Type B pancreatic cell (in vitro differentiated cells): ENCODE measurements at regions not wholly inside any gene's neighbourhood (a gene's known extent, or its start where the extent isn't known, plus 50 kb on each side); places are given as distances from the start of the nearest gene placed in this dataset.

ENCODE experiments used
- DNase-seq: peaks from one replicate; pipeline ENCODE4 v3.0.0; 2021; ENCODE audit warnings: mixed read lengths; ENCODE audit not compliant: unreplicated experiment; ENCODE audit errors: extremely low spot score
- H3K27ac Mint-ChIP-seq: 2 replicates; pipeline ENCODE4 v1.8.0; 2021; ENCODE audit warnings: mild to moderate bottlenecking, mixed read lengths
- H3K27me3 Mint-ChIP-seq: 2 replicates; pipeline ENCODE4 v1.8.0; 2021; ENCODE audit warnings: mixed read lengths
- H3K36me3 Mint-ChIP-seq: 2 replicates; pipeline ENCODE4 v1.8.0; 2021; ENCODE audit warnings: mixed read lengths
- H3K4me1 Mint-ChIP-seq: one replicate; pipeline ENCODE4 v1.8.0; 2021; ENCODE audit warnings: mixed read lengths; ENCODE audit not compliant: unreplicated experiment
- H3K4me3 Mint-ChIP-seq: 2 replicates; pipeline ENCODE4 v1.8.0; 2021; ENCODE audit warnings: mild to moderate bottlenecking, mixed read lengths
- H3K9me3 Mint-ChIP-seq: 2 replicates; pipeline ENCODE4 v1.8.0; 2021; ENCODE audit warnings: mixed read lengths
- CTCF ChIP-seq: fragments of 200-600 bp; sonication (generic); conservative IDR thresholded peaks from 2 replicates; pipeline ENCODE4 v1.5.0; 2021; ENCODE audit warnings: antibody characterized with exemption, mild to moderate bottlenecking

- no peak overlapping the region for H3K27ac Mint-ChIP-seq
Observed at GRCh38 chr5:61612431-61612830, 280.4 kb downstream of the ZSWIM6 start.

GRCh38 chr5:61613679-61614078 lies 281.6 kb downstream of the ZSWIM6 start:
- H3K4me3 Mint-ChIP-seq, result no peak overlapping the region
- H3K27me3 Mint-ChIP-seq, result peaks cover 10% of the 10 kb centered on the region
- DNase-seq, result no peak
- no peak overlapping the region for H3K27ac Mint-ChIP-seq
- TF ChIP-seq CTCF, result no peak
- H3K36me3 Mint-ChIP-seq, result no peaks in the 10 kb centered on the region
- H3K9me3 Mint-ChIP-seq, result no peaks in the 10 kb centered on the region
- no peaks in the 10 kb centered on the region for H3K4me1 Mint-ChIP-seq

More at GRCh38 chr5:61612431-61612830, 280.4 kb downstream of the ZSWIM6 start:
- H3K4me3 Mint-ChIP-seq, result no peak overlapping the region
- no peaks in the 10 kb centered on the region for H3K36me3 Mint-ChIP-seq
- no peaks in the 10 kb centered on the region for H3K4me1 Mint-ChIP-seq
- TF ChIP-seq CTCF, result no peak
- no peaks in the 10 kb centered on the region for H3K9me3 Mint-ChIP-seq
- H3K27me3 Mint-ChIP-seq, result peaks cover 10% of the 10 kb centered on the region
- no peak for DNase-seq

GRCh38 chr5:61614606-61615005 lies 282.5 kb downstream of the ZSWIM6 start:
- H3K4me3 Mint-ChIP-seq, result no peak overlapping the region
- H3K9me3 Mint-ChIP-seq, result no peaks in the 10 kb centered on the region
- H3K36me3 Mint-ChIP-seq, result no peaks in the 10 kb centered on the region
- TF ChIP-seq CTCF, result no peak
- H3K4me1 Mint-ChIP-seq, result no peaks in the 10 kb centered on the region
- H3K27me3 Mint-ChIP-seq, result peaks cover 8% of the 10 kb centered on the region
- no peak overlapping the region for H3K27ac Mint-ChIP-seq
- DNase-seq, result no peak

- Mint-ChIP-seq H3K36me3 (no peaks in the 10 kb centered on the region), H3K4me1 (peaks cover 8% of the 10 kb centered on the region), H3K27ac (no peak overlapping the region), H3K27me3 (peaks cover 3% of the 10 kb centered on the region), H3K9me3 (no peaks in the 10 kb centered on the region), H3K4me3 (no peak overlapping the region)
- no peak for DNase-seq
- TF ChIP-seq CTCF, result no peak
Observed at GRCh38 chr5:61617039-61617438, 285.0 kb downstream of the ZSWIM6 start.

GRCh38 chr5:61617995-61618525 lies 286.0 kb downstream of the ZSWIM6 start:
- Mint-ChIP-seq H3K36me3 (no peaks in the 10 kb centered on the region), H3K9me3 (no peaks in the 10 kb centered on the region), H3K4me3 (no peak overlapping the region), H3K27ac (no peak overlapping the region), H3K4me1 (peaks cover 10% of the 10 kb centered on the region), H3K27me3 (peaks cover 3% of the 10 kb centered on the region)
- TF ChIP-seq CTCF, result peak; percentile 40
- DNase-seq, result no peak

- no peak for DNase-seq
- no peak overlapping the region for H3K27ac Mint-ChIP-seq
- H3K9me3 Mint-ChIP-seq, result no peaks in the 10 kb centered on the region
- no peak for TF ChIP-seq CTCF
- H3K4me3 Mint-ChIP-seq, result no peak overlapping the region
- H3K27me3 Mint-ChIP-seq, result peaks cover 2% of the 10 kb centered on the region
- H3K36me3 Mint-ChIP-seq, result no peaks in the 10 kb centered on the region
- H3K4me1 Mint-ChIP-seq, result peaks cover 15% of the 10 kb centered on the region
Observed at GRCh38 chr5:61618577-61618976, 286.5 kb downstream of the ZSWIM6 start.
